H4 (cell line): ENCODE measurements at regions not wholly inside any gene's neighbourhood (a gene's known extent, or its start where the extent isn't known, plus 50 kb on each side); places are given as distances from the start of the nearest gene placed in this dataset.
"Not testable (repeated sequence)": the region's sequence is repeated elsewhere in the genome, so short reads cannot be mapped to it uniquely, and the experiment has no call there.

ENCODE experiments used
- DNase-seq: peaks from one replicate; pipeline ENCODE4 v3.0.0-alpha.2; 2015; ENCODE audit warnings: low spot score

- no peak for DNase-seq
These were observed 231.7 kb downstream of the SKIDA1 start for GRCh38 chr10:21293518-21294356.

- DNase-seq, result peak; percentile 94
These were observed 232.5 kb downstream of the SKIDA1 start for GRCh38 chr10:21292763-21293517.

- no peak for DNase-seq
These were observed 234.9 kb downstream of the SKIDA1 start for GRCh38 chr10:21290499-21291160.

- no peak for DNase-seq
These were observed 235.5 kb downstream of the SKIDA1 start for GRCh38 chr10:21289961-21290360.

GRCh38 chr10:21289271-21289670 is 236.2 kb downstream of the SKIDA1 start:
- no peak for DNase-seq

- no peak for DNase-seq
These were observed 239.6 kb downstream of the SKIDA1 start for GRCh38 chr10:21285742-21286331.

GRCh38 chr10:21285207-21285606 is 240.3 kb downstream of the SKIDA1 start:
- DNase-seq, result no peak

- no peak for DNase-seq
These were observed 241.2 kb downstream of the SKIDA1 start for GRCh38 chr10:21284301-21284700.

- not testable (repeated sequence) for DNase-seq
These were observed 242.4 kb downstream of the SKIDA1 start for GRCh38 chr10:21283053-21283452.

- DNase-seq, result no peak
These were observed 243.6 kb downstream of the SKIDA1 start for GRCh38 chr10:21281765-21282484.

- no peak for DNase-seq
These were observed 244.4 kb downstream of the SKIDA1 start for GRCh38 chr10:21280971-21281572.

- no peak for DNase-seq
These were observed 245.4 kb downstream of the SKIDA1 start for GRCh38 chr10:21280037-21280436.

GRCh38 chr10:21279217-21279575 is 246.3 kb downstream of the SKIDA1 start:
- DNase-seq, result no peak

GRCh38 chr10:21278491-21279216 is 246.8 kb downstream of the SKIDA1 start:
- DNase-seq, result peak; percentile 75

- DNase-seq, result no peak
These were observed 252.0 kb downstream of the SKIDA1 start for GRCh38 chr10:21273400-21273968.

GRCh38 chr10:21272643-21273399 is 252.7 kb downstream of the SKIDA1 start:
- DNase-seq, result no peak

GRCh38 chr10:21270976-21271375 is 254.5 kb downstream of the SKIDA1 start:
- no peak for DNase-seq

GRCh38 chr10:21269289-21269688 is 256.2 kb downstream of the SKIDA1 start:
- DNase-seq, result no peak

GRCh38 chr10:21265622-21266021 is 259.9 kb downstream of the SKIDA1 start:
- peak; percentile 51 for DNase-seq
